Erythroblast (primary cell): ENCODE measurements at regions not wholly inside any gene's neighbourhood (a gene's known extent, or its start where the extent isn't known, plus 50 kb on each side); places are given as distances from the start of the nearest gene placed in this dataset.

ENCODE experiments used
- GATA1 ChIP-seq: IDR thresholded peaks from 2 replicates; pipeline ENCODE4 v1.6.1; 2011; ENCODE audit warnings: low read depth, mild to moderate bottlenecking, control low read depth, low read length, moderate library complexity
- POLR2A ChIP-seq: IDR thresholded peaks from 2 replicates; pipeline ENCODE4 v1.6.1; 2011; ENCODE audit warnings: mild to moderate bottlenecking, low read length

GRCh38 chr2:104930732-104931131 is 76.8 kb downstream of the POU3F3 start:
- TF ChIP-seq POLR2A (no peak), GATA1 (no peak)
